ENCODE measurements at regions not wholly inside any gene's neighbourhood (a gene's known extent, or its start where the extent isn't known, plus 50 kb on each side); places are given as distances from the start of the nearest gene placed in this dataset.
"Not testable (repeated sequence)": the region's sequence is repeated elsewhere in the genome, so short reads cannot be mapped to it uniquely, and the experiment has no call there.

DNA sequence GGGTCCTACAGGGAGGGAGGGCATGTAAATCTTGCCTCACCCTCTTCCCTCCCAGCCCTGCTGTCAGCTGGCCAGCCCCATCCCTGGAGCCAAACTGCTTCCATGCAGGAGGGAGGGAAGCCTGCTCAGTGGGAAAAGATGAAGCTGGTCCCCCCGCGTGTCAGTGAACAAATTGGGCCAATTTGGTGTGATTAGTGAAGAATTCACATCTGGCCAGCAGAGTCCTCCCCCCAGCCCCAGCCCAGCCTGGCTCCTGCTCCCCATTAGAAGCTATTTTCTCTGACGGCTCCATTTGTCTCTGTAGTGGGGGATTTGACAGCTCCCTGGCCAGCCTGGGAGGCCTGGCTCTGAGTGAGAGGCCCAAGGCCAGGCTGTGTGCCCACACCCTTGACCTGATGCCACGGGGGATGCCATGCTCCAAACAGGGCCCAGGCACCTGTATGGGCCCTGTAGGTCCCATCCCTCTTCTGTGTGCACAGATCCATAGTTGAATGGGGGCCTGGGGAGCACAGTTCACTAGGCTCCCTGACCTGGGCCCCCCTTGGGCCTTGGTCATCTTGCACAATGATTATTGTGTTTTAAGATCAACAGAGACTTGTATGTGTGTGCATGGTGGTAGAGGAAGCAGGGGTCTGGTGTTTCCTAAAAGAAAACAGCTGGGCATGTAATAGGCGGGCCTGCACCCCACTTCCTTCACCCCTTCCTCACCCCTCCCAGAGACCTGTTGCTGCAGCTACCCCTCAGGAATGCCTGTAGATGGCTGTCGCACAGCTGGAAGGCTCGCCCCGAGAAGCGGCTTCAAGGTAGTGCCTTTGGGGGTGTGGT, 50.7 kb upstream of the TAC4 start:
- Histone ChIP-seq H3K4me2 (ENCODE audit: low read length, poor library complexity, severe bottlenecking) (no peak overlapping the region), H3K23ac (ENCODE audit: low read length in 2 of 2) (no peak overlapping the region), H3K4me3 (ENCODE audit: insufficient read depth in 1 of 2, low read depth in 1 of 2, low read length in 2 of 2) (no peak overlapping the region), H2BK120ac (ENCODE audit: low read depth, low read length) (no peak overlapping the region), H3K79me1 (replicated peaks; ENCODE audit: low read length, poor library complexity, severe bottlenecking) (no peaks in the 10 kb centered on the region), H3K4ac (ENCODE audit: low read depth in 1 of 2, low read length in 2 of 2) (no peak overlapping the region), H3K27me3 (ENCODE audit: control insufficient read depth in 1 of 2, insufficient read depth in 1 of 2, low read length in 2 of 2) (peaks cover 93 to 95% of the 10 kb centered on the region in 2 experiments), H2BK12ac (ENCODE audit: low read length in 2 of 2) (no peak overlapping the region), H3K9ac (ENCODE audit: low read length) (no peak overlapping the region), H4K8ac (ENCODE audit: low read length) (no peak overlapping the region), H3K36me3 (ENCODE audit: control insufficient read depth in 1 of 2, insufficient read depth in 2 of 2, low read depth in 1 of 2, low read length in 2 of 2) (no peaks in the 10 kb centered on the region), H2AK5ac (ENCODE audit: low read length, severe bottlenecking) (no peak overlapping the region), H3K18ac (ENCODE audit: low read depth in 1 of 2, low read length in 2 of 2) (no peak overlapping the region), H3K14ac (ENCODE audit: low read length in 2 of 2) (no peak overlapping the region), H3K9me3 (ENCODE audit: control insufficient read depth, low read length) (no peaks in the 10 kb centered on the region), H3K27ac (ENCODE audit: low read length, poor library complexity, severe bottlenecking) (no peak overlapping the region), H3K4me1 (ENCODE audit: control insufficient read depth, insufficient read depth, low read depth, low read length) (peaks cover 8% of the 10 kb centered on the region), H2AFZ (ENCODE audit: low read depth, low read length) (no peak overlapping the region), H2BK15ac (ENCODE audit: low read depth, poor library complexity, severe bottlenecking) (no peak overlapping the region), H4K91ac (ENCODE audit: low read length) (no peak overlapping the region), H2BK5ac (ENCODE audit: low read depth, low read length, poor library complexity, severe bottlenecking) (no peak overlapping the region)
- 28% methylated on average over 7 of the region's 9 CpGs for WGBS
- DNase-seq, result no peak

DNA sequence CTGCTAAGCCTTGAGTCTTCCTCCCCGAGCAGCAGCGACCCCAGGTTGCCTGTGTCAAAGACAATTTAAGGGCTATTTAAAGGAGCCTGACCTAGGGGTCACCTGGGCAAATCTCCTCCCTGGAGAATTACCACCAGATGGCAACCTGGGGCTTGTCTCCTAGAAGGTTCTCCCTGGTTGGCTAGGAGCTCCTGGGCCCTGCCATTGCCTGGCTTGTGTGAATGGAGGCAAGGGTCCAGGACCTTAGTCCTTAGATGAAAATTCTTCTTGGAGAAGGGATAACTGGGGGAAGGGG, 51.3 kb upstream of the TAC4 start:
- no peak overlapping the region for H3K4me3 ChIP-seq (ENCODE audit: insufficient read depth in 1 of 2, low read depth in 1 of 2, low read length in 2 of 2)
- no peak overlapping the region for H3K4ac ChIP-seq (ENCODE audit: low read depth in 1 of 2, low read length in 2 of 2)
- no peak overlapping the region for H4K91ac ChIP-seq (ENCODE audit: low read length)
- no peak overlapping the region for H4K8ac ChIP-seq (ENCODE audit: low read length)
- no peaks in the 10 kb centered on the region for H3K36me3 ChIP-seq (ENCODE audit: control insufficient read depth in 1 of 2, insufficient read depth in 2 of 2, low read depth in 1 of 2, low read length in 2 of 2)
- peaks cover 8% of the 10 kb centered on the region for H3K4me1 ChIP-seq (ENCODE audit: control insufficient read depth, insufficient read depth, low read depth, low read length)
- peaks cover 93 to 95% of the 10 kb centered on the region in 2 experiments for H3K27me3 ChIP-seq (ENCODE audit: control insufficient read depth in 1 of 2, insufficient read depth in 1 of 2, low read length in 2 of 2)
- no peak overlapping the region for H3K27ac ChIP-seq (ENCODE audit: low read length, poor library complexity, severe bottlenecking)
- no peak overlapping the region for H3K4me2 ChIP-seq (ENCODE audit: low read length, poor library complexity, severe bottlenecking)
- no peak overlapping the region for H3K18ac ChIP-seq (ENCODE audit: low read depth in 1 of 2, low read length in 2 of 2)
- WGBS, result 0% methylated on average over 2 of the region's 2 CpGs
- H2BK120ac ChIP-seq (ENCODE audit: low read depth, low read length), result no peak overlapping the region
- no peak overlapping the region for H2BK5ac ChIP-seq (ENCODE audit: low read depth, low read length, poor library complexity, severe bottlenecking)
- no peak overlapping the region for H2BK12ac ChIP-seq (ENCODE audit: low read length in 2 of 2)
- no peak overlapping the region for H2AFZ ChIP-seq (ENCODE audit: low read depth, low read length)
- H3K14ac ChIP-seq (ENCODE audit: low read length in 2 of 2), result no peak overlapping the region
- no peaks in the 10 kb centered on the region for H3K79me1 ChIP-seq (replicated peaks; ENCODE audit: low read length, poor library complexity, severe bottlenecking)
- no peak overlapping the region for H3K23ac ChIP-seq (ENCODE audit: low read length in 2 of 2)
- no peak overlapping the region for H2AK5ac ChIP-seq (ENCODE audit: low read length, severe bottlenecking)
- no peaks in the 10 kb centered on the region for H3K9me3 ChIP-seq (ENCODE audit: control insufficient read depth, low read length)
- H3K9ac ChIP-seq (ENCODE audit: low read length), result no peak overlapping the region
- DNase-seq, result no peak
- H2BK15ac ChIP-seq (ENCODE audit: low read depth, poor library complexity, severe bottlenecking), result no peak overlapping the region

DNA sequence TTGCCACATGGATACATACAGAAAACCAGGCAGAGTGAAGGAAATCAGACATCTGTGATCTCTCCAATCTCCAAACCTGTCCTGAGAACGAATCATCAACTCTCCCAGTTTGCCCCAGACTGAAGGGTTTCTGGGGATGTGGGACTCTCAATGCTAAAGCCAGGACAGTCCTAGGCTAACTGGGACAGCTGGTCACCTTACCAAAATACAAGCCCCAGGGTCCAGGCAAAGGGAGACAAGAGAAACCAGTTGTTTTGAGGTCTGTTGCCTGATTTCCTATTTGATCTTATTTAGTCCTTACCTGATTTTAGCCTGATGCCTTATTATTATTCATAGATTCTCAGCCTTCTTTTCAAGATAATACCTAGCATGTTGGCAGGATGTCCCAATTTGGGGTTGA, 51.7 kb upstream of the TAC4 start:
- H2BK120ac ChIP-seq (ENCODE audit: low read depth, low read length), result no peak overlapping the region
- H3K14ac ChIP-seq (ENCODE audit: low read length in 2 of 2), result no peak overlapping the region
- H3K4ac ChIP-seq (ENCODE audit: low read depth in 1 of 2, low read length in 2 of 2), result no peak overlapping the region
- no peak overlapping the region for H2AK5ac ChIP-seq (ENCODE audit: low read length, severe bottlenecking)
- H2AFZ ChIP-seq (ENCODE audit: low read depth, low read length), result no peak overlapping the region
- H2BK12ac ChIP-seq (ENCODE audit: low read length in 2 of 2), result no peak overlapping the region
- WGBS, result no CpG with 5 or more reads among the region's 1 CpG
- peaks cover 8% of the 10 kb centered on the region for H3K4me1 ChIP-seq (ENCODE audit: control insufficient read depth, insufficient read depth, low read depth, low read length)
- no peaks in the 10 kb centered on the region for H3K9me3 ChIP-seq (ENCODE audit: control insufficient read depth, low read length)
- H2BK15ac ChIP-seq (ENCODE audit: low read depth, poor library complexity, severe bottlenecking), result no peak overlapping the region
- no peaks in the 10 kb centered on the region for H3K36me3 ChIP-seq (ENCODE audit: control insufficient read depth in 1 of 2, insufficient read depth in 2 of 2, low read depth in 1 of 2, low read length in 2 of 2)
- no peak overlapping the region for H3K9ac ChIP-seq (ENCODE audit: low read length)
- H3K4me3 ChIP-seq (ENCODE audit: insufficient read depth in 1 of 2, low read depth in 1 of 2, low read length in 2 of 2), result no peak overlapping the region
- no peak overlapping the region for H3K4me2 ChIP-seq (ENCODE audit: low read length, poor library complexity, severe bottlenecking)
- H4K91ac ChIP-seq (ENCODE audit: low read length), result no peak overlapping the region
- peaks cover 93 to 95% of the 10 kb centered on the region in 2 experiments for H3K27me3 ChIP-seq (ENCODE audit: control insufficient read depth in 1 of 2, insufficient read depth in 1 of 2, low read length in 2 of 2)
- no peak overlapping the region for H3K23ac ChIP-seq (ENCODE audit: low read length in 2 of 2)
- H3K18ac ChIP-seq (ENCODE audit: low read depth in 1 of 2, low read length in 2 of 2), result no peak overlapping the region
- H2BK5ac ChIP-seq (ENCODE audit: low read depth, low read length, poor library complexity, severe bottlenecking), result no peak overlapping the region
- no peak for DNase-seq
- H3K27ac ChIP-seq (ENCODE audit: low read length, poor library complexity, severe bottlenecking), result no peak overlapping the region
- no peak overlapping the region for H4K8ac ChIP-seq (ENCODE audit: low read length)
- no peaks in the 10 kb centered on the region for H3K79me1 ChIP-seq (replicated peaks; ENCODE audit: low read length, poor library complexity, severe bottlenecking)

DNA sequence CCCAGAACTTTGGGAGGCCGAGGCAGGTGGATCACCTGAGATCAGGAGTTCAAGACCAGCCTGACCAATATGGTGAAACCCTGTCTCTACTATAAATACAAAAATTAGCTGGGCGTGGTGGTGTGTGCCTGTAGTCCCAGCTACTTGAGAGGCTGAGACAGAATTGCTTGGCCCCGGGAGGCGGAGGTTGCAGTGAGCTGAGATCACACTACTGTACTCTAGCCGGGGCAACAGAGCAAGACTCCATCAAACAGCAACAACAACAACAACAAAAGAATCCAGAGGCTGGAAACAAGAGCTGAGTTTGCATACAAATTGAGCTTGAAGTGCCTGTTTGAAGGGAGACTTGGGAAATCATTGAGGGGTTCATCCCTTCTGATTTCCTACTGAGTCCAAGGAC, 52.9 kb upstream of the TAC4 start:
- H3K4ac ChIP-seq (ENCODE audit: low read depth in 1 of 2, low read length in 2 of 2); H2AFZ ChIP-seq (ENCODE audit: low read depth, low read length); DNase-seq; H2AK5ac ChIP-seq (ENCODE audit: low read length, severe bottlenecking); H3K36me3 ChIP-seq (ENCODE audit: control insufficient read depth in 1 of 2, insufficient read depth in 2 of 2, low read depth in 1 of 2, low read length in 2 of 2); H2BK12ac ChIP-seq (ENCODE audit: low read length in 2 of 2); H4K91ac ChIP-seq (ENCODE audit: low read length); H2BK15ac ChIP-seq (ENCODE audit: low read depth, poor library complexity, severe bottlenecking); H3K9me3 ChIP-seq (ENCODE audit: control insufficient read depth, low read length); H3K4me1 ChIP-seq (ENCODE audit: control insufficient read depth, insufficient read depth, low read depth, low read length); H3K79me1 ChIP-seq (replicated peaks; ENCODE audit: low read length, poor library complexity, severe bottlenecking); H3K18ac ChIP-seq (ENCODE audit: low read depth in 1 of 2, low read length in 2 of 2); H4K8ac ChIP-seq (ENCODE audit: low read length); H2BK5ac ChIP-seq (ENCODE audit: low read depth, low read length, poor library complexity, severe bottlenecking); H3K27ac ChIP-seq (ENCODE audit: low read length, poor library complexity, severe bottlenecking); H3K9ac ChIP-seq (ENCODE audit: low read length); H3K4me3 ChIP-seq (ENCODE audit: insufficient read depth in 1 of 2, low read depth in 1 of 2, low read length in 2 of 2); H3K4me2 ChIP-seq (ENCODE audit: low read length, poor library complexity, severe bottlenecking); H3K23ac ChIP-seq (ENCODE audit: low read length in 2 of 2); H2BK120ac ChIP-seq (ENCODE audit: low read depth, low read length); H3K14ac ChIP-seq (ENCODE audit: low read length in 2 of 2): not testable (repeated sequence)
- H3K27me3 ChIP-seq (ENCODE audit: control insufficient read depth in 1 of 2, insufficient read depth in 1 of 2, low read length in 2 of 2), result peaks cover 94 to 98% of the 10 kb centered on the region in 2 experiments
- 83% methylated on average over 3 of the region's 5 CpGs for WGBS
